PC-9 (cell line): ENCODE measurements at regions not wholly inside any gene's neighbourhood (a gene's known extent, or its start where the extent isn't known, plus 50 kb on each side); places are given as distances from the start of the nearest gene placed in this dataset.

Experiments used
- EZH2 ChIP-seq: fragments of 200-600 bp; sonication (generic); IDR thresholded peaks from 2 replicates; pipeline ENCODE4 v1.8.0; 2017; ENCODE audit warnings: antibody characterized with exemption, low read depth
- TF ChIP-seq, protein P1 (sequence below): fragments of 200-600 bp; sonication (generic); conservative IDR thresholded peaks from 2 replicates; pipeline ENCODE4 v1.6.1; 2017; ENCODE audit warnings: mixed run types, antibody characterized with exemption, mild to moderate bottlenecking, moderate library complexity

DNA sequence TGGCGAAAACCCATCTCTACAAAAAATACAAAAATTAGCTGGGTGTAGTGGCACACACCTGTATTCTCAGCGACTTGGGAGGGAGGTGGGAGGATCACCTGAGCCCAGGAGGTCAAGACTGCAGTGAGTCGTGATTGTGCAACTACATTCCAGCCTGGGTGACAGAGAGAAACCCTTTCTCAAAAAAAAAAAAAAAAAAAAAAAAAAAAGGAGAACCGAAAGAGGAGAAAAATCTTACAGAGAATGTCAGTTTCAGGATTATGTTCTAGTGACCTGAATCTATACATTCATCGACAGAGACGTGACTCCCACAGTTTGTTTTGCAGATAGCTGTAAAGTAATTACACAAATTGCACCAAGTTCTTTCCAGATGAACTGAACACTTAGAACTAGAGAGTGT lies 187.8 kb downstream of the FTCDNL1 start:
- TF ChIP-seq, protein P1, sequence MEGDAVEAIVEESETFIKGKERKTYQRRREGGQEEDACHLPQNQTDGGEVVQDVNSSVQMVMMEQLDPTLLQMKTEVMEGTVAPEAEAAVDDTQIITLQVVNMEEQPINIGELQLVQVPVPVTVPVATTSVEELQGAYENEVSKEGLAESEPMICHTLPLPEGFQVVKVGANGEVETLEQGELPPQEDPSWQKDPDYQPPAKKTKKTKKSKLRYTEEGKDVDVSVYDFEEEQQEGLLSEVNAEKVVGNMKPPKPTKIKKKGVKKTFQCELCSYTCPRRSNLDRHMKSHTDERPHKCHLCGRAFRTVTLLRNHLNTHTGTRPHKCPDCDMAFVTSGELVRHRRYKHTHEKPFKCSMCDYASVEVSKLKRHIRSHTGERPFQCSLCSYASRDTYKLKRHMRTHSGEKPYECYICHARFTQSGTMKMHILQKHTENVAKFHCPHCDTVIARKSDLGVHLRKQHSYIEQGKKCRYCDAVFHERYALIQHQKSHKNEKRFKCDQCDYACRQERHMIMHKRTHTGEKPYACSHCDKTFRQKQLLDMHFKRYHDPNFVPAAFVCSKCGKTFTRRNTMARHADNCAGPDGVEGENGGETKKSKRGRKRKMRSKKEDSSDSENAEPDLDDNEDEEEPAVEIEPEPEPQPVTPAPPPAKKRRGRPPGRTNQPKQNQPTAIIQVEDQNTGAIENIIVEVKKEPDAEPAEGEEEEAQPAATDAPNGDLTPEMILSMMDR: no peak
- TF ChIP-seq EZH2: no peak
